ENCODE measurements at regions not wholly inside any gene's neighbourhood (a gene's known extent, or its start where the extent isn't known, plus 50 kb on each side); places are given as distances from the start of the nearest gene placed in this dataset.

DNA sequence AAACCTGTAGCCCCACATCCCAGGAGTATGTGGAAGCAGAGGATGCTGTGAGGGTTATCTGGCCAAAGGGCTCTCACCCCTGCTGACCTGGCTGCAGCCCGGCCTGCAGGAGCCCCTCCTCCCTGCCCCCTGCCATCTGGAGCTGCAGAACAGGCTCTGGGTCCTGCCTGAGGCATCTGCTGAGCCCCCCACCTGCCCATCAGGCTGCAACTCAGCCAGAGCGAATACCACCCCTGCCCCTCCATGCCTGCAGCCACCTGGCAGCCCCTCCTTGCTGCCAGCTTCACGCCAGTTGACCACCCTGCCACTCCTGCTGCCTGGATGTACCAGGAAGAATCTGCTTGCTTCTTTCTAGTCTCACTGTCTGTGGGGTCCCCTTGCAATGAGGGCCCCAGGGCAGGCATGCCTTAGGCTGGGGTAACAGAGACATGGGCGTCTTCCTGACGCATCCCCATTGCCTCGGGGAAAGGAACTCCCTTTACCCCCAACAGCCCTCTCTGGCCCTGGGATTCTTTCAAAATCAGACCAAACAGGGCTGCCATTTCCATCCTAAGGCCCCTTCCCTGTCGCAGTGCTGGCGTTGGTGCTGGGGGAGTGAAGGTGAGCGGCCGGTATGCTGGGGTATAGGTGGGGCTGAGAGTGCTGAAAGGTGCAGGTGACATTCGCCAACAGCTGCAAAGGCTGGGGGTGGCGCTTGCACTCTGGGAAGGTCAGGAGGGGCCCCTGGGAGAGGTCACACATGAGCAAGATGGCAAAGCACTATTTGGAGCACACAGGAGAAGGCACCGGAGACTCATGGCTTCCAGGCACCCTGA lies 1334.6 kb downstream of the TBC1D22A start:
- no peak for TF ChIP-seq JUN (CRISPR knock-in tag; IDR thresholded peaks at IDR 0.05)
- TF ChIP-seq ZBTB21 (CRISPR knock-in tag; IDR thresholded peaks at IDR 0.05) = no peak
- TF ChIP-seq, protein P1, sequence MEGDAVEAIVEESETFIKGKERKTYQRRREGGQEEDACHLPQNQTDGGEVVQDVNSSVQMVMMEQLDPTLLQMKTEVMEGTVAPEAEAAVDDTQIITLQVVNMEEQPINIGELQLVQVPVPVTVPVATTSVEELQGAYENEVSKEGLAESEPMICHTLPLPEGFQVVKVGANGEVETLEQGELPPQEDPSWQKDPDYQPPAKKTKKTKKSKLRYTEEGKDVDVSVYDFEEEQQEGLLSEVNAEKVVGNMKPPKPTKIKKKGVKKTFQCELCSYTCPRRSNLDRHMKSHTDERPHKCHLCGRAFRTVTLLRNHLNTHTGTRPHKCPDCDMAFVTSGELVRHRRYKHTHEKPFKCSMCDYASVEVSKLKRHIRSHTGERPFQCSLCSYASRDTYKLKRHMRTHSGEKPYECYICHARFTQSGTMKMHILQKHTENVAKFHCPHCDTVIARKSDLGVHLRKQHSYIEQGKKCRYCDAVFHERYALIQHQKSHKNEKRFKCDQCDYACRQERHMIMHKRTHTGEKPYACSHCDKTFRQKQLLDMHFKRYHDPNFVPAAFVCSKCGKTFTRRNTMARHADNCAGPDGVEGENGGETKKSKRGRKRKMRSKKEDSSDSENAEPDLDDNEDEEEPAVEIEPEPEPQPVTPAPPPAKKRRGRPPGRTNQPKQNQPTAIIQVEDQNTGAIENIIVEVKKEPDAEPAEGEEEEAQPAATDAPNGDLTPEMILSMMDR (CRISPR knock-in tag; IDR thresholded peaks at IDR 0.05) = no peak
- TF ChIP-seq, protein P2, sequence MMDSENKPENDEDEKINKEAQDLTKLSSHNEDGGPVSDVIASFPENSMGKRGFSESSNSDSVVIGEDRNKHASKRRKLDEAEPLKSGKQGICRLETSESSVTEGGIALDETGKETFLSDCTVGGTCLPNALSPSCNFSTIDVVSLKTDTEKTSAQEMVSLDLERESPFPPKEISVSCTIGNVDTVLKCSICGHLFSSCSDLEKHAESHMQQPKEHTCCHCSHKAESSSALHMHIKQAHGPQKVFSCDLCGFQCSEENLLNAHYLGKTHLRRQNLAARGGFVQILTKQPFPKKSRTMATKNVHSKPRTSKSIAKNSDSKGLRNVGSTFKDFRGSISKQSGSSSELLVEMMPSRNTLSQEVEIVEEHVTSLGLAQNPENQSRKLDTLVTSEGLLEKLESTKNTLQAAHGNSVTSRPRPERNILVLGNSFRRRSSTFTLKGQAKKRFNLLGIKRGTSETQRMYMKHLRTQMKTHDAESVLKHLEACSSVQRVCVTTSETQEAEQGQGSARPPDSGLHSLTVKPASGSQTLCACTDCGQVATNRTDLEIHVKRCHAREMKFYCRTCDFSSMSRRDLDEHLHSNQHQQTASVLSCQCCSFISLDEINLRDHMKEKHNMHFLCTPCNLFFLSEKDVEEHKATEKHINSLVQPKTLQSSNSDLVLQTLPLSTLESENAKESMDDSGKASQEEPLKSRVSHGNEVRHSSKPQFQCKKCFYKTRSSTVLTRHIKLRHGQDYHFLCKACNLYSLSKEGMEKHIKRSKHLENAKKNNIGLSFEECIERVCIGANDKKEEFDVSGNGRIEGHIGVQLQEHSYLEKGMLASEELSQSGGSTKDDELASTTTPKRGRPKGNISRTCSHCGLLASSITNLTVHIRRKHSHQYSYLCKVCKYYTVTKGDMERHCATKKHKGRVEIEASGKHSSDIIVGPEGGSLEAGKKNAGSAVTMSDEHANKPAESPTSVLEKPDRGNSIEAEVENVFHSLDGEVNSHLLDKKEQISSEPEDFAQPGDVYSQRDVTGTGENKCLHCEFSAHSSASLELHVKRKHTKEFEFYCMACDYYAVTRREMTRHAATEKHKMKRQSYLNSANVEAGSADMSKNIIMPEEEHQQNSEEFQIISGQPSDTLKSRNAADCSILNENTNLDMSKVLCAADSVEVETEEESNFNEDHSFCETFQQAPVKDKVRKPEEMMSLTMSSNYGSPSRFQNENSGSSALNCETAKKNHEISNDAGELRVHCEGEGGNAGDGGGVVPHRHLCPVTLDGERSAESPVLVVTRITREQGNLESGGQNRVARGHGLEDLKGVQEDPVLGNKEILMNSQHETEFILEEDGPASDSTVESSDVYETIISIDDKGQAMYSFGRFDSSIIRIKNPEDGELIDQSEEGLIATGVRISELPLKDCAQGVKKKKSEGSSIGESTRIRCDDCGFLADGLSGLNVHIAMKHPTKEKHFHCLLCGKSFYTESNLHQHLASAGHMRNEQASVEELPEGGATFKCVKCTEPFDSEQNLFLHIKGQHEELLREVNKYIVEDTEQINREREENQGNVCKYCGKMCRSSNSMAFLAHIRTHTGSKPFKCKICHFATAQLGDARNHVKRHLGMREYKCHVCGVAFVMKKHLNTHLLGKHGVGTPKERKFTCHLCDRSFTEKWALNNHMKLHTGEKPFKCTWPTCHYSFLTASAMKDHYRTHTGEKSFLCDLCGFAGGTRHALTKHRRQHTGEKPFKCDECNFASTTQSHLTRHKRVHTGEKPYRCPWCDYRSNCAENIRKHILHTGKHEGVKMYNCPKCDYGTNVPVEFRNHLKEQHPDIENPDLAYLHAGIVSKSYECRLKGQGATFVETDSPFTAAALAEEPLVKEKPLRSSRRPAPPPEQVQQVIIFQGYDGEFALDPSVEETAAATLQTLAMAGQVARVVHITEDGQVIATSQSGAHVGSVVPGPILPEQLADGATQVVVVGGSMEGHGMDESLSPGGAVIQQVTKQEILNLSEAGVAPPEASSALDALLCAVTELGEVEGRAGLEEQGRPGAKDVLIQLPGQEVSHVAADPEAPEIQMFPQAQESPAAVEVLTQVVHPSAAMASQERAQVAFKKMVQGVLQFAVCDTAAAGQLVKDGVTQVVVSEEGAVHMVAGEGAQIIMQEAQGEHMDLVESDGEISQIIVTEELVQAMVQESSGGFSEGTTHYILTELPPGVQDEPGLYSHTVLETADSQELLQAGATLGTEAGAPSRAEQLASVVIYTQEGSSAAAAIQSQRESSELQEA (CRISPR knock-in tag; IDR thresholded peaks at IDR 0.05; ENCODE audit: not compliant biosample characterization) = no peak
- TF ChIP-seq SALL2 (CRISPR knock-in tag; IDR thresholded peaks at IDR 0.05) = no peak
- no peak for TF ChIP-seq TCF12 (IDR thresholded peaks at IDR 0.05)
- no peak for TF ChIP-seq TCF12 (CRISPR knock-in tag; IDR thresholded peaks at IDR 0.05)
- TF ChIP-seq, protein P3, sequence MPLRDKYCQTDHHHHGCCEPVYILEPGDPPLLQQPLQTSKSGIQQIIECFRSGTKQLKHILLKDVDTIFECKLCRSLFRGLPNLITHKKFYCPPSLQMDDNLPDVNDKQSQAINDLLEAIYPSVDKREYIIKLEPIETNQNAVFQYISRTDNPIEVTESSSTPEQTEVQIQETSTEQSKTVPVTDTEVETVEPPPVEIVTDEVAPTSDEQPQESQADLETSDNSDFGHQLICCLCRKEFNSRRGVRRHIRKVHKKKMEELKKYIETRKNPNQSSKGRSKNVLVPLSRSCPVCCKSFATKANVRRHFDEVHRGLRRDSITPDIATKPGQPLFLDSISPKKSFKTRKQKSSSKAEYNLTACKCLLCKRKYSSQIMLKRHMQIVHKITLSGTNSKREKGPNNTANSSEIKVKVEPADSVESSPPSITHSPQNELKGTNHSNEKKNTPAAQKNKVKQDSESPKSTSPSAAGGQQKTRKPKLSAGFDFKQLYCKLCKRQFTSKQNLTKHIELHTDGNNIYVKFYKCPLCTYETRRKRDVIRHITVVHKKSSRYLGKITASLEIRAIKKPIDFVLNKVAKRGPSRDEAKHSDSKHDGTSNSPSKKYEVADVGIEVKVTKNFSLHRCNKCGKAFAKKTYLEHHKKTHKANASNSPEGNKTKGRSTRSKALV (CRISPR knock-in tag; IDR thresholded peaks at IDR 0.05) = no peak
- TF ChIP-seq HCFC1 (IDR thresholded peaks at IDR 0.05; ENCODE audit: low read depth, low read length) = no peak

Measured in HepG2 (cell line).